ENCODE measurements at regions not wholly inside any gene's neighbourhood (a gene's known extent, or its start where the extent isn't known, plus 50 kb on each side); places are given as distances from the start of the nearest gene placed in this dataset.
A peak's percentile ranks its signal among the peaks of the same experiment; 100 is the strongest.
"Not testable (repeated sequence)": the region's sequence is repeated elsewhere in the genome, so short reads cannot be mapped to it uniquely, and the experiment has no call there.

GRCh38 chr13:110816500-110816899, 98.4 kb downstream of the ANKRD10 start:
- no peaks in the 10 kb centered on the region for H3K36me3 ChIP-seq
- no peaks in the 10 kb centered on the region for H4K20me1 ChIP-seq
- no peak overlapping the region for H3K4me2 ChIP-seq
- H3K27me3 ChIP-seq = no peaks in the 10 kb centered on the region
- H3K9ac ChIP-seq = no peak overlapping the region
- no peak overlapping the region for H3K4me3 ChIP-seq
- H3K9me3 ChIP-seq = peaks cover 21% of the 10 kb centered on the region
- no peak for TF ChIP-seq Cebpa-rat (IDR thresholded peaks at IDR 0.05)
- no peak overlapping the region for H3K27ac ChIP-seq
- peaks cover 24% of the 10 kb centered on the region for H3K4me1 ChIP-seq

- Histone ChIP-seq H3K36me3 (no peaks in the 10 kb centered on the region), H3K4me2 (no peak overlapping the region), H3K9me3 (peaks cover 18% of the 10 kb centered on the region), H3K27ac (no peak overlapping the region), H3K9ac (no peak overlapping the region), H4K20me1 (no peaks in the 10 kb centered on the region), H3K4me3 (no peak overlapping the region), H3K27me3 (no peaks in the 10 kb centered on the region), H3K4me1 (peaks cover 25% of the 10 kb centered on the region)
- TF ChIP-seq Cebpa-rat (IDR thresholded peaks at IDR 0.05) = no peak
Measured at GRCh38 chr13:110817143-110817542, 97.7 kb downstream of the ANKRD10 start.

GRCh38 chr13:110818747-110819146, 96.1 kb downstream of the ANKRD10 start:
- no peak overlapping the region for H3K4me3 ChIP-seq
- no peaks in the 10 kb centered on the region for H3K36me3 ChIP-seq
- TF ChIP-seq Cebpa-rat (IDR thresholded peaks at IDR 0.05) = no peak
- no peaks in the 10 kb centered on the region for H4K20me1 ChIP-seq
- no peak overlapping the region for H3K9ac ChIP-seq
- H3K4me1 ChIP-seq = peaks cover 30% of the 10 kb centered on the region
- peaks cover 2% of the 10 kb centered on the region; the same call in 1 of the 2 replicates for H3K9me3 ChIP-seq
- no peaks in the 10 kb centered on the region for H3K27me3 ChIP-seq
- H3K27ac ChIP-seq = no peak overlapping the region
- H3K4me2 ChIP-seq = peak overlapping the region; percentile 58

GRCh38 chr13:110819203-110820014, 95.5 kb downstream of the ANKRD10 start:
- H3K4me1 ChIP-seq = peaks cover 30% of the 10 kb centered on the region
- H4K20me1 ChIP-seq = no peaks in the 10 kb centered on the region
- TF ChIP-seq Cebpa-rat (IDR thresholded peaks at IDR 0.05) = no peak
- no peaks in the 10 kb centered on the region for H3K9me3 ChIP-seq
- H3K9ac ChIP-seq = no peak overlapping the region
- H3K4me2 ChIP-seq = peak overlapping the region; percentile 58
- no peak overlapping the region for H3K27ac ChIP-seq
- no peaks in the 10 kb centered on the region for H3K36me3 ChIP-seq
- no peaks in the 10 kb centered on the region for H3K27me3 ChIP-seq
- H3K4me3 ChIP-seq = no peak overlapping the region

GRCh38 chr13:110820322-110820721, 94.5 kb downstream of the ANKRD10 start:
- Histone ChIP-seq H3K36me3 (no peaks in the 10 kb centered on the region), H3K9me3 (no peaks in the 10 kb centered on the region), H3K4me2 (peak overlapping the region; percentile 61), H3K4me1 (peaks cover 30% of the 10 kb centered on the region), H3K4me3 (no peak overlapping the region), H4K20me1 (no peaks in the 10 kb centered on the region), H3K27me3 (no peaks in the 10 kb centered on the region), H3K27ac (0 out of 2 replicates have a peak overlapping the region, but pooled peaks have one; percentile 9), H3K9ac (no peak overlapping the region)
- TF ChIP-seq Cebpa-rat (IDR thresholded peaks at IDR 0.05) = no peak

GRCh38 chr13:110821837-110822668, 92.8 kb downstream of the ANKRD10 start:
- H3K4me1 ChIP-seq = peaks cover 30% of the 10 kb centered on the region
- not testable (repeated sequence) for H3K36me3 ChIP-seq, H4K20me1 ChIP-seq, H3K27ac ChIP-seq, H3K4me3 ChIP-seq, H3K9me3 ChIP-seq, H3K27me3 ChIP-seq, H3K4me2 ChIP-seq, H3K9ac ChIP-seq

- H3K36me3 ChIP-seq = no peaks in the 10 kb centered on the region
Measured at GRCh38 chr13:110822669-110822945, 92.3 kb downstream of the ANKRD10 start.

GRCh38 chr13:110824702-110825300, 90.1 kb downstream of the ANKRD10 start:
- H3K36me3 ChIP-seq = no peaks in the 10 kb centered on the region
- H3K4me2 ChIP-seq = no peak overlapping the region
- H3K4me3 ChIP-seq = no peak overlapping the region
- no peaks in the 10 kb centered on the region for H4K20me1 ChIP-seq
- no peak overlapping the region for H3K27ac ChIP-seq
- H3K4me1 ChIP-seq = peaks cover 17% of the 10 kb centered on the region
- TF ChIP-seq Cebpa-rat (IDR thresholded peaks at IDR 0.05) = no peak
- H3K27me3 ChIP-seq = no peaks in the 10 kb centered on the region
- no peaks in the 10 kb centered on the region for H3K9me3 ChIP-seq
- H3K9ac ChIP-seq = no peak overlapping the region

More at GRCh38 chr13:110822669-110822945, 92.3 kb downstream of the ANKRD10 start:
- no peak for TF ChIP-seq Cebpa-rat (IDR thresholded peaks at IDR 0.05)
- Histone ChIP-seq H3K9me3 (no peaks in the 10 kb centered on the region), H3K4me3 (no peak overlapping the region), H3K27ac (no peak overlapping the region), H3K27me3 (no peaks in the 10 kb centered on the region), H3K4me2 (no peak overlapping the region), H3K4me1 (peaks cover 30% of the 10 kb centered on the region), H3K9ac (no peak overlapping the region), H4K20me1 (no peaks in the 10 kb centered on the region)

GRCh38 chr13:110825516-110825915, 89.4 kb downstream of the ANKRD10 start:
- Histone ChIP-seq H3K4me2 (no peak overlapping the region), H3K27ac (no peak overlapping the region), H4K20me1 (no peaks in the 10 kb centered on the region), H3K9me3 (no peaks in the 10 kb centered on the region), H3K4me1 (peaks cover 10% of the 10 kb centered on the region), H3K36me3 (no peaks in the 10 kb centered on the region), H3K27me3 (no peaks in the 10 kb centered on the region), H3K4me3 (no peak overlapping the region), H3K9ac (no peak overlapping the region)
- no peak for TF ChIP-seq Cebpa-rat (IDR thresholded peaks at IDR 0.05)

- Histone ChIP-seq H3K9me3 (no peaks in the 10 kb centered on the region), H3K4me1 (peaks cover 5% of the 10 kb centered on the region; the same call in 1 of the 2 replicates), H3K27ac (no peak overlapping the region), H3K36me3 (no peaks in the 10 kb centered on the region), H3K9ac (no peak overlapping the region), H3K4me2 (no peak overlapping the region), H3K4me3 (no peak overlapping the region), H4K20me1 (no peaks in the 10 kb centered on the region), H3K27me3 (no peaks in the 10 kb centered on the region)
- no peak for TF ChIP-seq Cebpa-rat (IDR thresholded peaks at IDR 0.05)
Measured at GRCh38 chr13:110826101-110826500, 88.8 kb downstream of the ANKRD10 start.

Measured in BLaER1 (cell line).